Lower leg skin (tissue), 4 donors: ENCODE measurements at regions not wholly inside any gene's neighbourhood (a gene's known extent, or its start where the extent isn't known, plus 50 kb on each side); places are given as distances from the start of the nearest gene placed in this dataset.
"Not testable (repeated sequence)": the region's sequence is repeated elsewhere in the genome, so short reads cannot be mapped to it uniquely, and the experiment has no call there.

Source experiments
- DNase-seq, 2 donors: peaks; one replicate each; pipeline ENCODE4 v3.0.0-alpha.2; 2019; ENCODE audit warnings: low spot score in 2 of 2
- H3K4me3 ChIP-seq: fragments of 200-600 bp; sonication (generic); 2 replicates; pipeline ENCODE4 v1.5.1; 2017; ENCODE audit warnings: mild to moderate bottlenecking, low read depth; ENCODE audit not compliant: poor library complexity, severe bottlenecking
- CTCF ChIP-seq, 3 donors: fragments of 450-650 bp; IDR thresholded peaks; one replicate each; pipeline ENCODE4 v1.5.1; 2016; ENCODE audit warnings: antibody characterized with exemption in 3 of 3, mild to moderate bottlenecking in 3 of 3, moderate library complexity in 2 of 3
- POLR2A ChIP-seq, 2 donors: fragments of 450-650 bp; IDR thresholded peaks; one replicate each; pipeline ENCODE4 v1.6.1; 2016 to 2017; ENCODE audit warnings: antibody characterized with exemption in 2 of 2, mild to moderate bottlenecking in 1 of 2, moderate library complexity in 1 of 2
- WGBS, 2 donors: methylation state at CpG; one replicate each; pipeline ENCODE4 v1.1.5; 2018; 5-methylcytosine and 5-hydroxymethylcytosine counted together
- intact Hi-C: fragments of 100-400 bp; cut with DNase I; formaldehyde crosslinking; loops from one replicate; pipeline ENCODE4 v1.15.0; 2023; ENCODE audit warnings: low total_unique reads

- WGBS, 2 donors, result 95 to 96% methylated on average over 4 of the region's 4 CpGs
These were observed 114.1 kb downstream of the C9orf152 start for GRCh38 chr9:110093871-110094270.

GRCh38 chr9:110095161-110095595, 112.8 kb downstream of the C9orf152 start:
- TF ChIP-seq POLR2A (IDR thresholded peaks at IDR 0.05) (no peak), CTCF (IDR thresholded peaks at IDR 0.05) (no peak)
- DNase-seq, result no peak
- intact Hi-C loops, result no loop called here
- WGBS, 2 donors, result 48 to 66% methylated on average over 2 of the region's 2 CpGs
- no peak overlapping the region for H3K4me3 ChIP-seq

More at GRCh38 chr9:110093871-110094270, 114.1 kb downstream of the C9orf152 start:
- no peak for TF ChIP-seq POLR2A (IDR thresholded peaks at IDR 0.05)
- TF ChIP-seq CTCF (IDR thresholded peaks at IDR 0.05), result no peak
- intact Hi-C loops, result no loop called here
- DNase-seq, result no peak
- H3K4me3 ChIP-seq, result no peak overlapping the region

DNA sequence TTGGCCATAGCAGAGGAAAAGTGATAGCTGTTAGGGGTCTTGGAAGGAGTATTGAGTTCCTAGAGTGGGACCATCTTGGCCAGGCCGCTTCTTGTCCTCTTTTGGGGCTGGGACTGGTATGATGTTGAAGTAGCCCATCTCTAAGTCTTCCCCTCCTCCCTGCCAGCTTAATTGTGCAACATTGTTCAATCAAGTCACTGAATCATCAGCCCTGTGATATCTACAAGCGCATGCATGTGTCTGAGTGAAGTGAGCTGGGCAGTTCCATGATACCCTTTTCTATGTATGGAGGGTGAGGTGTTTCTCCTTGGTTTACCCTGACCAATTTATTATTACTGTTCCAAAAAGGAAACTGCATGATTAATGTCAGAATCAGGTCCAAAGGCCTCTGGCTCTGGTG, 112.2 kb downstream of the C9orf152 start:
- WGBS, 2 donors, result 82 to 89% methylated on average over 2 of the region's 2 CpGs
- DNase-seq, result peak in 1 of 2 donors; percentile 40
- intact Hi-C loops, result no loop called here
- TF ChIP-seq CTCF (IDR thresholded peaks at IDR 0.05) (no peak), POLR2A (IDR thresholded peaks at IDR 0.05) (no peak)
- no peak overlapping the region for H3K4me3 ChIP-seq

DNA sequence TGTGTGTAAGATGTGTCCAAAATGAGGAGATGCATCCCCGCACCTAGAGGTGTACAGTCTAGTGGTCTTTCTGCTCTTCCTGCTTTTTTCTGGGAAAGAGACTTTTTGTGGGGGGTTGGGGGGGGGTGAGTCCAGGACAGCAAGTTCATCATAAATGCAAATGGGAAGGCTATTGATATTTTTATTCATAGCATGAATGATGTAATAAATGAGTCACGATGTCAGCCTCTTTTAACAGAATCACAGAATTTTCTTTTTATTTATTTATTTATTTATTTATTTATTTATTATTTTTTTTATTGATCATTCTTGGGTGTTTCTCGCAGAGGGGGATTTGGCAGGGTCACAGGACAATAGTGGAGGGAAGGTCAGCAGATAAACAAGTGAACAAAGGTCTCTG, 111.3 kb downstream of the C9orf152 start:
- DNase-seq, H3K4me3 ChIP-seq, intact Hi-C loops: not testable (repeated sequence)
- 90 to 92% methylated on average over 3 of the region's 3 CpGs for WGBS, 2 donors

- intact Hi-C loops, result no loop called here
- DNase-seq, result peak; percentile 38 to 61
- H3K4me3 ChIP-seq, result no peak overlapping the region
- no peak for TF ChIP-seq POLR2A (IDR thresholded peaks at IDR 0.05)
- WGBS, 2 donors, result 42 to 44% methylated on average over 5 of the region's 5 CpGs
These were observed 108.5 kb downstream of the C9orf152 start for GRCh38 chr9:110099236-110100095.

GRCh38 chr9:110101531-110102161, 106.3 kb downstream of the C9orf152 start:
- 68 to 70% methylated on average over 8 of the region's 8 CpGs for WGBS, 2 donors
- TF ChIP-seq POLR2A (IDR thresholded peaks at IDR 0.05) (no peak), CTCF (IDR thresholded peaks at IDR 0.05) (no peak)
- H3K4me3 ChIP-seq, result no peak overlapping the region
- intact Hi-C loops, result no loop called here
- DNase-seq, result no peak
